GM18502 (cell line): ENCODE measurements at regions not wholly inside any gene's neighbourhood (a gene's known extent, or its start where the extent isn't known, plus 50 kb on each side); places are given as distances from the start of the nearest gene placed in this dataset.
A peak's percentile ranks its signal among the peaks of the same experiment; 100 is the strongest.

ENCODE experiments used
- ATAC-seq: cut with Tn5 transposase; IDR thresholded peaks from one replicate; pipeline ENCODE4 v1.9.1; 2021; ENCODE audit warnings: mild to moderate bottlenecking; ENCODE audit not compliant: unreplicated experiment, poor library complexity

GRCh38 chr2:195500879-195501278, 156.1 kb upstream of the SLC39A10 start:
- no peak for ATAC-seq

- no peak for ATAC-seq
Measured at GRCh38 chr2:195498839-195499490, 158.1 kb upstream of the SLC39A10 start.

- peak; percentile 69 for ATAC-seq
Measured at GRCh38 chr2:195498176-195498575, 158.8 kb upstream of the SLC39A10 start.

- no peak for ATAC-seq
Measured at GRCh38 chr2:195496991-195497390, 160.0 kb upstream of the SLC39A10 start.

GRCh38 chr2:195495966-195496365, 161.1 kb upstream of the SLC39A10 start:
- no peak for ATAC-seq

GRCh38 chr2:195495351-195495750, 161.7 kb upstream of the SLC39A10 start:
- ATAC-seq = no peak

- ATAC-seq = no peak
Measured at GRCh38 chr2:195494451-195494850, 162.6 kb upstream of the SLC39A10 start.

GRCh38 chr2:195493416-195493815, 163.6 kb upstream of the SLC39A10 start:
- ATAC-seq = no peak

- no peak for ATAC-seq
Measured at GRCh38 chr2:195490319-195490718, 166.7 kb upstream of the SLC39A10 start.

- ATAC-seq = no peak
Measured at GRCh38 chr2:195489101-195489500, 167.9 kb upstream of the SLC39A10 start.

GRCh38 chr2:195488567-195488966, 168.5 kb upstream of the SLC39A10 start:
- no peak for ATAC-seq

GRCh38 chr2:195486987-195487644, 169.9 kb upstream of the SLC39A10 start:
- ATAC-seq = peak; percentile 92

- ATAC-seq = no peak
Measured at GRCh38 chr2:195486520-195486919, 170.5 kb upstream of the SLC39A10 start.

GRCh38 chr2:195482010-195482409, 175.0 kb upstream of the SLC39A10 start:
- ATAC-seq = no peak

GRCh38 chr2:195480121-195480520, 176.9 kb upstream of the SLC39A10 start:
- no peak for ATAC-seq

GRCh38 chr2:195479407-195479806, 177.6 kb upstream of the SLC39A10 start:
- ATAC-seq = no peak

- peak; percentile 26 for ATAC-seq
Measured at GRCh38 chr2:195477996-195478382, 179.0 kb upstream of the SLC39A10 start.

GRCh38 chr2:195477248-195477995, 179.6 kb upstream of the SLC39A10 start:
- ATAC-seq = peak; percentile 91

GRCh38 chr2:195475336-195475735, 181.7 kb upstream of the SLC39A10 start:
- ATAC-seq = no peak

- no peak for ATAC-seq
Measured at GRCh38 chr2:195473862-195474261, 183.2 kb upstream of the SLC39A10 start.

GRCh38 chr2:195472501-195473234, 184.4 kb upstream of the SLC39A10 start:
- no peak for ATAC-seq
